ENCODE measurements at regions not wholly inside any gene's neighbourhood (a gene's known extent, or its start where the extent isn't known, plus 50 kb on each side); places are given as distances from the start of the nearest gene placed in this dataset.

- TF ChIP-seq POLR2A (IDR thresholded peaks at IDR 0.05; ENCODE audit: low read depth, low read length): no peak
- no peak for TF ChIP-seq POLR2AphosphoS5 (IDR thresholded peaks at IDR 0.05; ENCODE audit: low read depth, low read length)
Observed at GRCh38 chr10:2641028-2641427, 426.3 kb upstream of the PFKP start.

All from GM12892 (cell line).